CD14-positive monocyte (primary cell): ENCODE measurements at regions not wholly inside any gene's neighbourhood (a gene's known extent, or its start where the extent isn't known, plus 50 kb on each side); places are given as distances from the start of the nearest gene placed in this dataset.

Experiments used
- DNase-seq, 3 donors: peaks; one replicate each; pipeline ENCODE4 v3.0.0-alpha.2; 2011 to 2022
- H2AFZ ChIP-seq: 2 replicates; pipeline ENCODE4 v1.6.0; 2012; ENCODE audit warnings: mild to moderate bottlenecking, low read depth, low read length, inconsistent platforms; ENCODE audit not compliant: insufficient read depth, poor library complexity, severe bottlenecking
- H3K27ac ChIP-seq, 2 donors: 1 replicate in 1 of 2; 2 replicates in 1 of 2; pipeline ENCODE4 v1.5.1; 2012 to 2013; ENCODE audit warnings: low read length in 2 of 2, control low read depth in 1 of 2, inconsistent platforms in 1 of 2, low read depth in 1 of 2, mild to moderate bottlenecking in 1 of 2
- H3K27me3 ChIP-seq, 2 donors: one replicate each; pipeline versions ENCODE4 v1.6.0 to v1.6.1; 2011 to 2013; ENCODE audit warnings: low read length in 2 of 2; ENCODE audit not compliant: control insufficient read depth in 2 of 2, insufficient read depth in 2 of 2
- H3K36me3 ChIP-seq, 2 donors: replicated peaks in 1 of 2; 1 replicate in 1 of 2; 2 replicates in 1 of 2; pipeline versions ENCODE4 v1.5.1 to v1.6.1; 2012 to 2013; ENCODE audit warnings: low read length in 2 of 2, control low read depth in 1 of 2, inconsistent platforms in 1 of 2, mild to moderate bottlenecking in 1 of 2; ENCODE audit not compliant: insufficient read depth in 2 of 2, control insufficient read depth in 1 of 2
- H3K4me1 ChIP-seq, 2 donors: 1 replicate in 1 of 2; 2 replicates in 1 of 2; pipeline versions ENCODE4 v1.5.1 to v1.6.1; 2012 to 2013; ENCODE audit warnings: low read length in 2 of 2, control low read depth in 1 of 2, inconsistent platforms in 1 of 2, mild to moderate bottlenecking in 1 of 2, moderate library complexity in 1 of 2; ENCODE audit not compliant: insufficient read depth in 2 of 2, control insufficient read depth in 1 of 2
- H3K4me2 ChIP-seq: replicated peaks from 2 replicates; pipeline ENCODE3; 2012; ENCODE audit warnings: low read length, moderate library complexity, mild to moderate bottlenecking; ENCODE audit not compliant: poor library complexity, severe bottlenecking; ENCODE audit errors: extremely low read depth
- H3K4me3 ChIP-seq, 3 experiments: fragments of 200-600 bp in 1 of 3; sonication (generic) in 1 of 3; replicated peaks in 1 of 3; 1 replicate in 2 of 3; 2 replicates in 1 of 3; pipeline ENCODE4 v1.5.1; 2011 to 2013; ENCODE audit warnings: low read length in 3 of 3, mild to moderate bottlenecking in 3 of 3, control low read depth in 2 of 3, low read depth in 2 of 3, inconsistent platforms in 1 of 3, moderate library complexity in 1 of 3
- H3K79me2 ChIP-seq: 2 replicates; pipeline ENCODE4 v1.6.0; 2012; ENCODE audit warnings: mild to moderate bottlenecking, control low read depth, inconsistent platforms, low read length, moderate library complexity; ENCODE audit not compliant: insufficient read depth
- H3K9ac ChIP-seq: 2 replicates; pipeline ENCODE4 v1.6.0; 2017; ENCODE audit warnings: low read length, mild to moderate bottlenecking; ENCODE audit not compliant: insufficient read depth, poor library complexity, severe bottlenecking
- H3K9me3 ChIP-seq, 2 donors: replicated peaks in 1 of 2; 1 replicate in 1 of 2; 2 replicates in 1 of 2; pipeline versions ENCODE4 v1.5.1 to v1.6.1; 2012 to 2013; ENCODE audit warnings: low read length in 2 of 2, control low read depth in 1 of 2; ENCODE audit not compliant: control insufficient read depth in 1 of 2, insufficient read depth in 1 of 2
- H4K20me1 ChIP-seq: 2 replicates; pipeline ENCODE4 v1.6.0; 2012; ENCODE audit warnings: mild to moderate bottlenecking, low read length, control low read depth, moderate library complexity; ENCODE audit not compliant: insufficient read depth
- H3K27ac Mint-ChIP-seq, 7 donors: one replicate each; pipeline ENCODE4 v1.8.0; 2020; ENCODE audit warnings: mild to moderate bottlenecking in 7 of 7, mixed read lengths in 7 of 7, moderate library complexity in 6 of 7, inconsistent platforms in 2 of 7
- H3K27me3 Mint-ChIP-seq, 3 donors: one replicate each; pipeline ENCODE4 v1.8.0; 2021 to 2022; ENCODE audit warnings: low read depth in 3 of 3, mild to moderate bottlenecking in 3 of 3, mixed read lengths in 3 of 3, moderate library complexity in 3 of 3, inconsistent platforms in 1 of 3
- H3K36me3 Mint-ChIP-seq, 2 donors: one replicate each; pipeline ENCODE4 v1.8.0; 2020; ENCODE audit warnings: mixed read lengths in 2 of 2, inconsistent platforms in 1 of 2, mild to moderate bottlenecking in 1 of 2
- H3K4me1 Mint-ChIP-seq: one replicate; pipeline ENCODE4 v1.8.0; 2020; ENCODE audit warnings: mild to moderate bottlenecking, mixed read lengths
- H3K4me3 Mint-ChIP-seq, 2 donors: one replicate each; pipeline ENCODE4 v1.8.0; 2020; ENCODE audit warnings: mild to moderate bottlenecking in 2 of 2, mixed read lengths in 2 of 2, moderate library complexity in 1 of 2
- H3K9me3 Mint-ChIP-seq, 7 donors: one replicate each; pipeline ENCODE4 v1.8.0; 2020 to 2022; ENCODE audit warnings: mixed read lengths in 7 of 7, mild to moderate bottlenecking in 6 of 7, moderate library complexity in 6 of 7, inconsistent platforms in 2 of 7
- WGBS: methylation state at CpG from one replicate; pipeline ENCODE4 v1.1.5; 2013; ENCODE audit warnings: missing lambda C conversion rate; ENCODE audit not compliant: insufficient coverage; 5-methylcytosine and 5-hydroxymethylcytosine counted together
- intact Hi-C, 2 donors: fragments of 100-400 bp; cut with micrococcal nuclease; formaldehyde crosslinking; loops; one replicate each; pipeline versions ENCODE4 v1.15.0 to v1.15.1; 2023
- TF ChIP-seq, protein P1 (sequence below): fragments of 200-600 bp; IDR thresholded peaks from one replicate; pipeline ENCODE4 v1.8.0; 2022; ENCODE audit warnings: antibody characterized with exemption, mild to moderate bottlenecking

DNA sequence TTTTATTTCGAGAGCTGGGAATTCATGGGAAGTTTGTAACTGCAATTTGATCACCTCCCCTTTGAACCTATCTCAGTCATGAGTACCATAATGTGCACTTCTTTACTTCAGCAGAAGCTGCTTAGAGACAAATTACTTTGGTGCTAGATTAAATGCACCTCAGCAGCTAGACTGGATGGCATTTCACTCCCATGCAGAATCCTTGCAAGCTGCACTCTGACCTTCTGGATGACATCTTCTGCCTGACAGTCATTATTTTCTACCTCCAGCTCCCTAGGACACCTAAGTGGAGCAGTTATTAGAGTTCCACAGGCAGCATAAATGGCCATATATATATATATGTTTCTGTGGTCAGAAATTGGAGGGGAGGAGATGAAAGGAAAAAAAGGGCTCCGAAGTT lies 366.0 kb upstream of the TMPRSS15 start:
- Mint-ChIP-seq H3K36me3 (no peaks in the 10 kb centered on the region), H3K4me3 (no peak overlapping the region), H3K4me1 (no peaks in the 10 kb centered on the region), H3K9me3 (peaks cover under 1 to 11% (median 8%) of the 10 kb centered on the region in 7 donors), H3K27me3 (peaks cover 0 to 1% (median 0%) of the 10 kb centered on the region in 3 donors), H3K27ac (no peak overlapping the region)
- DNase-seq: no peak
- H3K9ac ChIP-seq: no peak overlapping the region
- no peak overlapping the region for H3K4me2 ChIP-seq
- WGBS: no CpG with 5 or more reads among the region's 2 CpGs
- TF ChIP-seq, protein P1, sequence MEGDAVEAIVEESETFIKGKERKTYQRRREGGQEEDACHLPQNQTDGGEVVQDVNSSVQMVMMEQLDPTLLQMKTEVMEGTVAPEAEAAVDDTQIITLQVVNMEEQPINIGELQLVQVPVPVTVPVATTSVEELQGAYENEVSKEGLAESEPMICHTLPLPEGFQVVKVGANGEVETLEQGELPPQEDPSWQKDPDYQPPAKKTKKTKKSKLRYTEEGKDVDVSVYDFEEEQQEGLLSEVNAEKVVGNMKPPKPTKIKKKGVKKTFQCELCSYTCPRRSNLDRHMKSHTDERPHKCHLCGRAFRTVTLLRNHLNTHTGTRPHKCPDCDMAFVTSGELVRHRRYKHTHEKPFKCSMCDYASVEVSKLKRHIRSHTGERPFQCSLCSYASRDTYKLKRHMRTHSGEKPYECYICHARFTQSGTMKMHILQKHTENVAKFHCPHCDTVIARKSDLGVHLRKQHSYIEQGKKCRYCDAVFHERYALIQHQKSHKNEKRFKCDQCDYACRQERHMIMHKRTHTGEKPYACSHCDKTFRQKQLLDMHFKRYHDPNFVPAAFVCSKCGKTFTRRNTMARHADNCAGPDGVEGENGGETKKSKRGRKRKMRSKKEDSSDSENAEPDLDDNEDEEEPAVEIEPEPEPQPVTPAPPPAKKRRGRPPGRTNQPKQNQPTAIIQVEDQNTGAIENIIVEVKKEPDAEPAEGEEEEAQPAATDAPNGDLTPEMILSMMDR: no peak
- H3K27ac ChIP-seq: no peak overlapping the region
- H3K9me3 ChIP-seq: peaks cover 7 to 20% of the 10 kb centered on the region in 2 donors
- H4K20me1 ChIP-seq: no peaks in the 10 kb centered on the region
- no peaks in the 10 kb centered on the region for H3K27me3 ChIP-seq
- no peaks in the 10 kb centered on the region for H3K36me3 ChIP-seq
- intact Hi-C loops: no loop called here
- H2AFZ ChIP-seq: no peak overlapping the region
- H3K4me3 ChIP-seq: no peak overlapping the region
- H3K4me1 ChIP-seq: no peaks in the 10 kb centered on the region
- no peaks in the 10 kb centered on the region for H3K79me2 ChIP-seq

GRCh38 chr21:18771845-18772380 lies 368.3 kb upstream of the TMPRSS15 start:
- Histone ChIP-seq H4K20me1 (no peaks in the 10 kb centered on the region), H3K36me3 (no peaks in the 10 kb centered on the region), H3K4me1 (no peaks in the 10 kb centered on the region), H3K4me2 (no peak overlapping the region), H3K27me3 (no peaks in the 10 kb centered on the region), H3K79me2 (no peaks in the 10 kb centered on the region), H3K27ac (no peak overlapping the region), H2AFZ (no peak overlapping the region), H3K9me3 (peaks cover 5 to 7% of the 10 kb centered on the region in 2 donors), H3K4me3 (no peak overlapping the region), H3K9ac (no peak overlapping the region)
- Mint-ChIP-seq H3K36me3 (no peaks in the 10 kb centered on the region), H3K27me3 (no peaks in the 10 kb centered on the region), H3K4me1 (no peaks in the 10 kb centered on the region), H3K27ac (no peak overlapping the region), H3K9me3 (peaks cover 0 to 5% (median 2%) of the 10 kb centered on the region in 7 donors), H3K4me3 (no peak overlapping the region)
- intact Hi-C loops: no loop called here
- no peak for DNase-seq
- TF ChIP-seq, protein P1: no peak
- no CpG with 5 or more reads among the region's 4 CpGs for WGBS
